LNCaP clone FGC (cell line): ENCODE measurements at regions not wholly inside any gene's neighbourhood (a gene's known extent, or its start where the extent isn't known, plus 50 kb on each side); places are given as distances from the start of the nearest gene placed in this dataset.

ENCODE experiments used
- DNase-seq: peaks from one replicate; pipeline ENCODE4 v3.0.0-alpha.2; 2011; ENCODE audit warnings: low read depth
- H3K4me3 ChIP-seq: 2 replicates; pipeline ENCODE4 v1.5.1; 2011; ENCODE audit warnings: mild to moderate bottlenecking, low read depth, low read length, control low read depth
- TF ChIP-seq, protein P1 (sequence below): IDR thresholded peaks from 2 replicates; pipeline ENCODE4 v1.5.1; 2012; ENCODE audit warnings: mild to moderate bottlenecking; ENCODE audit not compliant: control insufficient read depth, insufficient read depth; ENCODE audit errors: extremely low read depth

DNA sequence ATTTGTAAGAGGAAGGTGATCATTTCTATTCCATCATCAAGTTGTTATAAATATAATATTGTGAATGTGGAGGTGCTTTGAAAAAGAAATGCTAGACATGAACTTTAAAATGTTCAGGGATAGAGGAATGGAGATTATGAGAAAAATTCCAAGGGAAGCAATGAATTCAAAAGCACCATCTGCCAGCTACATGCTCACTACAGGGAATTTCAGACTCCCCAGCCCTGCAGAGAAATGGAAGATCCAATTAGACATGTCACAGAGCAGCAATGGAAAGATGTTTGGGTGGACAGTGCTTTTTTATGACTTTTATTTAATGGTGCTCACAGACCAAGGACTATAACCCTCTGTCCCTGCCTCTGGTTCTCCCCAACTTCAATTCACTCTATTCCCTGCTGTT lies 209.7 kb downstream of the ESM1 start:
- H3K4me3 ChIP-seq: no peak overlapping the region
- TF ChIP-seq, protein P1, sequence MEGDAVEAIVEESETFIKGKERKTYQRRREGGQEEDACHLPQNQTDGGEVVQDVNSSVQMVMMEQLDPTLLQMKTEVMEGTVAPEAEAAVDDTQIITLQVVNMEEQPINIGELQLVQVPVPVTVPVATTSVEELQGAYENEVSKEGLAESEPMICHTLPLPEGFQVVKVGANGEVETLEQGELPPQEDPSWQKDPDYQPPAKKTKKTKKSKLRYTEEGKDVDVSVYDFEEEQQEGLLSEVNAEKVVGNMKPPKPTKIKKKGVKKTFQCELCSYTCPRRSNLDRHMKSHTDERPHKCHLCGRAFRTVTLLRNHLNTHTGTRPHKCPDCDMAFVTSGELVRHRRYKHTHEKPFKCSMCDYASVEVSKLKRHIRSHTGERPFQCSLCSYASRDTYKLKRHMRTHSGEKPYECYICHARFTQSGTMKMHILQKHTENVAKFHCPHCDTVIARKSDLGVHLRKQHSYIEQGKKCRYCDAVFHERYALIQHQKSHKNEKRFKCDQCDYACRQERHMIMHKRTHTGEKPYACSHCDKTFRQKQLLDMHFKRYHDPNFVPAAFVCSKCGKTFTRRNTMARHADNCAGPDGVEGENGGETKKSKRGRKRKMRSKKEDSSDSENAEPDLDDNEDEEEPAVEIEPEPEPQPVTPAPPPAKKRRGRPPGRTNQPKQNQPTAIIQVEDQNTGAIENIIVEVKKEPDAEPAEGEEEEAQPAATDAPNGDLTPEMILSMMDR: no peak
- DNase-seq: no peak

DNA sequence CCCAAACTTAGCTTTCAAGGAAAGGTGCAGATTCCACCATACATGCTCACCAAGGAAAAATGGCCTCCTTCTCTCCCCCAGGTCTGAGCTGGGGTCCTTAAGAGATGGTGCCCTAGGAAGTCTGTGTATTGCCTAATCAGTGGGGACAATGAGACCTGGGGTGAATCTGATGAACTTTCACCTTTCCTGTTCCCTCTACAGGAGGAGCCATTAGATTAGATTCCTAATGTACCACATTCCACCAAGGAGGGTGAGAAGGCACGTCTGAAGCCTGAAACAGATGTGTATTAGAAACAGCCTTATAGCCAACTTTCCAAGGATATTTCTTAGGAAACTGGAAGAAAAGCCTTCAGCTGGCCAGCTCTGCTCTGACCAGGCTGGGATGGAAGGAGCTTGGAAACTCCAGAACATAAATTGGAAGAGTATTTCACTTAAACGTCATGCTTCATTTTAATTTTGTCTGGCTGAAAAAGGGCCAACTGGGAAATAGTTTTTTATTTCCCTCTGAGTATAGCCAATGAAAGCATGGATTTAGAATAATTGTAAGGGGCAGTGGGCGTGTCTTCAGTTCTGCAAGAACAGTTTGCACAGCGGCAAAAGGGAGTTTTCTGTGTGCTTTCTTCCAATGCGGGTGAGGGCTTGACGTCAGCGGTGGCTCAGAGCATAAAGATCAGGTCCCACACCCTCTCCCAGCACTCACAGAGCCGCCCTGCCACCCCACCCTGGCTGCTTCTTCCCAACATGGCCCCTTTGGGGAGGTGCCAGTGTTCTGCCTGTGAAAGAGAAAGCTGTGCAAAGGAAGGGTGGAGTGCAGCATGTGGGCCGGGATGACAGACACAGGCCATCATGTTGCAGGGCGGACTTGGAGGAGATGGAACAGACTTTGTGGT lies 210.9 kb downstream of the ESM1 start:
- no peak for DNase-seq
- no peak overlapping the region for H3K4me3 ChIP-seq
- TF ChIP-seq, protein P1: no peak

DNA sequence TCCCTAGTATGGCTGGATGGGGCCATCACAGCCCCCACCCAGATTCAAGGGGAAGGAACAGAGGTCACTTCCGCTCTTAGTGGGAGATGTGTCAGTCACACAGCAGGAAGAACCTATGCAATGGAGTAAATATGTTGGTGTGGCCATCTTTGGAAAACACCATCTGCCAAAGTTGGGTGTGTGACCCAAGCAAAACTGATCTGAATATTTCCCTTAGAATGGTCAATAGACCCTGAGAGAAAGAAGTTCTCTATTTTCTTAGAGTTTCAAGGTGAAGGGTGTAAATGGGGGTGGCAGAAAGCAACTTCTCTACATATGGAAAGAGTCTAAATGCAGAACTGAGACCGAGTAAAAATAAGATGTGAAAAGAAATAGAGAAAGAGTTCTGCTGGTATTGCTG lies 212.7 kb downstream of the ESM1 start:
- no peak overlapping the region for H3K4me3 ChIP-seq
- no peak for DNase-seq
- TF ChIP-seq, protein P1: no peak

DNA sequence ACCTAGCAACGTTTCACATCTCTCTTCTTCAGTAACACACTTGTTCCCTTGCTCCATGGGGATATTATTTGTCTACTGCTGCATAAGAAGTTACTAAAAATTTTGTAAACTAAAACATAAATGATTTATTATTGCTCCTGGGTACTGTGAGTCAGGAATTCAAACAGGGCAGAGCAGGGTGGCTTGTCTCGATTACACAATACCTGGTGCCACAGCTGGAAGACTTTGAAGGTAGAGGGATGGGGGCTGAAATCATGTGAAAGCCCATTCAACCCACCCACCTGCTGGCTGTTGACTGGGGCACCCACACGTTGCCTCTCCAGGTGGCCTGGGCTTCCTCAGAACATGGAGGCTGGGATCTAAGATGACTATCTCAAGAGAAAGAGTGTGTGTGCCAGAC lies 213.2 kb downstream of the ESM1 start:
- TF ChIP-seq, protein P1: no peak
- H3K4me3 ChIP-seq: no peak overlapping the region

DNA sequence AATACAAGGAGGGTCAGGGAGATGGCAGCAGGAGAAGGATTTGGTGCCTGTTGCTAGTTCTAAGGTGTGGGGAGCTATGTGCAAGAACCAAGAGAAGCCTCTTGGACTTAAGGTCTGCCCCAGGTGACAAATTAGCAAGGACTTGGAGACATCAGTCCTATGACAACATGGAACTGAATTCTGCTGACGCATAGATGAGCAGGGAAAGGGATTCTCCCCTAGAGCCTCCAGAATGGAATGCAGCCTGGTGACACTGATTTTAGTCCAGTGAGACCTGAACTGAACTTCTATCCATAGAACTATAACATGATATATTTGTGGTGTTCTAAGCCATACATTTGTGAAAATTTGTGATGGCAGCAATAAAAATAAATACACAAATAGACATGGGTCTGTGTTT lies 215.6 kb downstream of the ESM1 start:
- TF ChIP-seq, protein P1: no peak
- no peak for DNase-seq
- no peak overlapping the region for H3K4me3 ChIP-seq

More for the DNA sequence above, 213.2 kb downstream of the ESM1 start:
- DNase-seq: no peak

DNA sequence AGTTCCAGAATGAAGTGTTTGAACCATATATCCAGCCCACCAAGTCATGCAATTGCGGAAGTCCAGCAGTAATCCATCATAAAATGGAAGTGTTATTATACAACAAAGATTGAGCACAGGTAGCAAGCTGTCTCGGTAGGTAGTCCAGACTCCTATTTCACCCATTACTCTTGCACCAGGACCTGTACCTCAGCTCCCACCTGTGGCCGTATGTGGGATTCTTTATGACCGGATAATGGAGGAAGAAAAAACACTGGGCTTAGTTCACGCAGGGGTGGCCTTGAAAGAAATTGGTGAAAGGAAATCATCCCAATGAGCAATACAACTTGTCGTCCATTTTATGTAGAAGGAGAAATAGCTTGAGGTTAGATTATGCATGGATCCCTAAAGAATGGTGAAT lies 216.3 kb downstream of the ESM1 start:
- TF ChIP-seq, protein P1: peak; percentile 21
- DNase-seq: no peak
- H3K4me3 ChIP-seq: no peak overlapping the region

DNA sequence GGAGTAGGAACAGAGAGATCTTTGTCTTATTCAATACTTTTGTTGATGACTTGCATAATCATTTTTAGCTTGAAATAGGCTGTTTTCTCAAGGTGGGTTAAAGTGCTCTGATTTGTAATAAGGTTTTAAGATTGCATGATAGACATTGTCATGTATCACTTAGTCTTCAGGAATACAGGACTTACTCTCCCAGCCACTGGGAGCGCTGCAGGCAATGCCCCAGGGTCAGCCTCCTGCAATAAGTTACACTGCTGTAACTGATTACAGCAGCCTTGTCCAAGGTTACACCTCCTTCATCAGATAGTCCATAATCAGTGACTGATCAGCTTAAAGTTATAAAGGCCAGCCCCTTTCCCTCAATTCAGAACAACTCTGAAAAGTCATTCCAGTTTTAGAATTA lies 218.6 kb downstream of the ESM1 start:
- no peak overlapping the region for H3K4me3 ChIP-seq
- DNase-seq: no peak
- TF ChIP-seq, protein P1: peak; percentile 27; the same call in 1 of the 2 replicates
